ENCODE measurements at regions not wholly inside any gene's neighbourhood (a gene's known extent, or its start where the extent isn't known, plus 50 kb on each side); places are given as distances from the start of the nearest gene placed in this dataset.

DNA sequence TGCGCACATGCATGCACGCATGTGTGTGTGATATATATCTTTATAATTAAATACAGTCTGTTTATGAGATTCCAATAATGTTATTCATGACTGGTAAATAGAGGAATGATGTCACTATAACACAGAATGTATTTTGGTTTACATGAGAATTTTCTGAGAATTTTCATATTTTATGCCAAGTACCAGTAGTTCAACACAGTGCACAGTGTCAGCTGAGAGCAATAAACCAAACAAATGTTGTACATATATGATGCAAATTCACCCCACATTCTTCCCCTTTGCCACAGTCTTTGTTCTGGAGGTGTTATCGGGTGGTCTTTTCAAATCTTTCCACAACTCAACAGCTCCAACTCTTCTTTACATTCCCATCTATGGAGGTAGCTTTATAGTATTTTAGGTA lies 462.2 kb upstream of the GRM3 start:
- TF ChIP-seq POLR2A (IDR thresholded peaks at IDR 0.05) = no peak
- TF ChIP-seq, protein P1, sequence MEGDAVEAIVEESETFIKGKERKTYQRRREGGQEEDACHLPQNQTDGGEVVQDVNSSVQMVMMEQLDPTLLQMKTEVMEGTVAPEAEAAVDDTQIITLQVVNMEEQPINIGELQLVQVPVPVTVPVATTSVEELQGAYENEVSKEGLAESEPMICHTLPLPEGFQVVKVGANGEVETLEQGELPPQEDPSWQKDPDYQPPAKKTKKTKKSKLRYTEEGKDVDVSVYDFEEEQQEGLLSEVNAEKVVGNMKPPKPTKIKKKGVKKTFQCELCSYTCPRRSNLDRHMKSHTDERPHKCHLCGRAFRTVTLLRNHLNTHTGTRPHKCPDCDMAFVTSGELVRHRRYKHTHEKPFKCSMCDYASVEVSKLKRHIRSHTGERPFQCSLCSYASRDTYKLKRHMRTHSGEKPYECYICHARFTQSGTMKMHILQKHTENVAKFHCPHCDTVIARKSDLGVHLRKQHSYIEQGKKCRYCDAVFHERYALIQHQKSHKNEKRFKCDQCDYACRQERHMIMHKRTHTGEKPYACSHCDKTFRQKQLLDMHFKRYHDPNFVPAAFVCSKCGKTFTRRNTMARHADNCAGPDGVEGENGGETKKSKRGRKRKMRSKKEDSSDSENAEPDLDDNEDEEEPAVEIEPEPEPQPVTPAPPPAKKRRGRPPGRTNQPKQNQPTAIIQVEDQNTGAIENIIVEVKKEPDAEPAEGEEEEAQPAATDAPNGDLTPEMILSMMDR (IDR thresholded peaks at IDR 0.05) = no peak
- no peak for TF ChIP-seq EP300 (IDR thresholded peaks at IDR 0.05)
- TF ChIP-seq POLR2AphosphoS5 (IDR thresholded peaks at IDR 0.05) = no peak
- no peak for ATAC-seq (ENCODE audit: low FRiP score in 2 of 2)
- Histone ChIP-seq H3K4me1 (no peaks in the 10 kb centered on the region), H3K4me3 (no peak overlapping the region), H3K27me3 (no peaks in the 10 kb centered on the region), H3K27ac (no peak overlapping the region), H3K9me3 (no peaks in the 10 kb centered on the region), H3K36me3 (no peaks in the 10 kb centered on the region)
- WGBS, 2 donors = 60 to 96% methylated on average over 3 of the region's 3 CpGs
- no peak for DNase-seq

DNA sequence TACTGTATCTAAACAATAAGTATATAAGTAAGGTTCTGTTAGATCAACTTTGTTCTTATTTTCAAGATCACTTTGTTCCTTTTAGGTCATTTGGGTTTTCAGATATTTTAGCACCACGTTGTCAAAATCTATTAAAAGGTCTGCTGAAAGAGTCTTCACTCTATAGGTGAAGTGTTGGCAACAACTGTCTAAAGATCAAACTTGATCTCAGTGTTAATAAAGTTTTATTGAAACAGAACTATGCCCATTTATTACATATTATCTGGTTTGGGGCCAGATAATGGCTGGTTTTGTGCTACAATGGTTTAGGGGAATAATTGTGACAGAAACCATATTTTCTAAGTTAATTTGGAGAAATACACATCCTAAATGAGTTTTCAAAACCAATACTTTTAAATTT lies 478.9 kb upstream of the GRM3 start:
- Histone ChIP-seq H3K36me3 (no peaks in the 10 kb centered on the region), H3K4me1 (no peaks in the 10 kb centered on the region), H3K4me3 (no peak overlapping the region), H3K9me3 (no peaks in the 10 kb centered on the region), H3K27ac (no peak overlapping the region), H3K27me3 (no peaks in the 10 kb centered on the region)
- ATAC-seq (ENCODE audit: low FRiP score in 2 of 2) (no peak), DNase-seq (no peak)
- TF ChIP-seq EP300 (IDR thresholded peaks at IDR 0.05) (no peak), POLR2A (IDR thresholded peaks at IDR 0.05) (no peak), POLR2AphosphoS5 (IDR thresholded peaks at IDR 0.05) (no peak)
- TF ChIP-seq, protein P1 (IDR thresholded peaks at IDR 0.05) = no peak
- 81 to 85% methylated on average over 1 of the region's 1 CpG for WGBS, 2 donors

DNA sequence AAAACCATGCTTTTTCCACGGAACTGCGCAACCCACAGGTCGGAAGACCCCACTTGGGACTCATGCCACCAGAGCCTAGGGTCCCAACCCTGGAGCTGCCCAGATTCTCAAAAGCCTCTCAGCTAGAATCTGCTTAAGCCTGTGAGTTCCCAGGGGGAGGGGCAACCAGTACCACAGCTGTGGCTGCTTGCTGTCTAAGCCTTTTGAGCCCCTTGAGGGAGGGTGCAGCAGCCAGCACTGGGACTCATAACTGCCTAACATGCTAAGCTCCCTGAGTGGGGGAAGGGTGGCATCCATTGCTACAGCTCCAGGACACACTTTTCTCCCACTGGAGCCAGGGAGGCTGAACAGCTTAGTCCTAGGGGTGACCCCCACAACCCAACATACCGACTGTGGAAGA lies 485.6 kb upstream of the GRM3 start:
- ATAC-seq (ENCODE audit: low FRiP score in 2 of 2) = no peak
- Histone ChIP-seq H3K36me3 (no peaks in the 10 kb centered on the region), H3K9me3 (peaks cover 0 to 8% (median 0%) of the 10 kb centered on the region in 4 donors), H3K27me3 (no peaks in the 10 kb centered on the region), H3K4me1 (no peaks in the 10 kb centered on the region), H3K27ac (no peak overlapping the region), H3K4me3 (no peak overlapping the region)
- 84 to 93% methylated on average over 3 to 4 of the region's 4 CpGs for WGBS, 2 donors
- no peak for TF ChIP-seq POLR2AphosphoS5 (IDR thresholded peaks at IDR 0.05)
- TF ChIP-seq EP300 (IDR thresholded peaks at IDR 0.05) = no peak
- TF ChIP-seq, protein P1 (IDR thresholded peaks at IDR 0.05) = no peak
- no peak for TF ChIP-seq POLR2A (IDR thresholded peaks at IDR 0.05)
- DNase-seq = no peak

DNA sequence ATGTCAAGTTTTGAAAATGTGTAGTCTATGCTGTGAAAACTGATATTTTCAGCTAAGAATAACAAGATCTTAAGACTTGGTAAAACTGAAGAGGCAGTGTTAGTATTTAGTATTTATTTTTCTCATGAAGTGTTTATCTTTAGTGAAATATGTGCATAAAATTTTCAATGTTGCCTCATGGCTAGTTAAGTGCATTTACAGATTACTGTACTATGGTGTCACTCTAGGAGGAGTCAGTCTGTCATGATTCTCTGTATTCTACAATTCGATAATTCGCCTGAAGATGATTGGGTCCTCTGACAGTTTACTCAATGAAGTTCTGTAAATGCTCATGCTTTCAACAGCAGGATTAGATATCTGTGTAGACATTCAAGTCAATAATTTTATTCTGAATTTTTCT lies 488.1 kb upstream of the GRM3 start:
- Histone ChIP-seq H3K9me3 (peaks cover 0 to 8% (median 2%) of the 10 kb centered on the region in 4 donors), H3K27ac (no peak overlapping the region), H3K36me3 (no peaks in the 10 kb centered on the region), H3K4me3 (no peak overlapping the region), H3K4me1 (no peaks in the 10 kb centered on the region), H3K27me3 (no peaks in the 10 kb centered on the region)
- 89 to 95% methylated on average over 2 of the region's 2 CpGs for WGBS, 2 donors
- no peak for TF ChIP-seq EP300 (IDR thresholded peaks at IDR 0.05)
- no peak for TF ChIP-seq POLR2AphosphoS5 (IDR thresholded peaks at IDR 0.05)
- no peak for TF ChIP-seq POLR2A (IDR thresholded peaks at IDR 0.05)
- TF ChIP-seq, protein P1 (IDR thresholded peaks at IDR 0.05) = no peak
- ATAC-seq (ENCODE audit: low FRiP score in 2 of 2) = no peak
- no peak for DNase-seq

DNA sequence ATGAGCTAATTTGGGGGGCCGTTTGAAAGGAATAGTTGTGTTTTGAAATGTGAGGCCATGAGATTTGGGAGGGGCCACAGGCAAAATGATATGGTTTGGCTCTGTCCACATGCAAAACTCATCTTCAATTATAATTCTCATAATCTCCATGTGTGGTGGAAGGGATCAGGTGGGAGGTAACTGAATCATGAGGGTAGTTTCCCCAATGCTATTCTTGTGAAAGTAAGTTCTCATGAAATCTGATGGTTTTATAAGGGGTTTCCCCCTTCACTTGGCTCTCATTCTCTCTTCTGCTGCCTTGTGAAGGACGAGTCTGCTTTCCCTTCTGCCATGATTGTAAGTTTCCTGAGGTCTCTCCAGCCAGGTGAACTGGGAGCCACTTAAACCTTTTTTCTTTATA lies 490.8 kb upstream of the GRM3 start:
- ATAC-seq (ENCODE audit: low FRiP score in 2 of 2) (no peak), DNase-seq (no peak)
- 48 to 56% methylated on average over 2 of the region's 2 CpGs for WGBS, 2 donors
- H3K36me3 ChIP-seq = no peaks in the 10 kb centered on the region
- H3K4me1 ChIP-seq = no peaks in the 10 kb centered on the region
- H3K27me3 ChIP-seq = no peaks in the 10 kb centered on the region
- H3K4me3 ChIP-seq = no peak overlapping the region
- TF ChIP-seq POLR2A (IDR thresholded peaks at IDR 0.05) (no peak), POLR2AphosphoS5 (IDR thresholded peaks at IDR 0.05) (no peak), EP300 (IDR thresholded peaks at IDR 0.05) (no peak)
- TF ChIP-seq, protein P1 (IDR thresholded peaks at IDR 0.05) = no peak
- H3K27ac ChIP-seq = no peak overlapping the region
- H3K9me3 ChIP-seq = peaks cover 0 to 3% (median under 1%) of the 10 kb centered on the region in 4 donors
